ENCODE measurements at regions not wholly inside any gene's neighbourhood (a gene's known extent, or its start where the extent isn't known, plus 50 kb on each side); places are given as distances from the start of the nearest gene placed in this dataset.

DNA sequence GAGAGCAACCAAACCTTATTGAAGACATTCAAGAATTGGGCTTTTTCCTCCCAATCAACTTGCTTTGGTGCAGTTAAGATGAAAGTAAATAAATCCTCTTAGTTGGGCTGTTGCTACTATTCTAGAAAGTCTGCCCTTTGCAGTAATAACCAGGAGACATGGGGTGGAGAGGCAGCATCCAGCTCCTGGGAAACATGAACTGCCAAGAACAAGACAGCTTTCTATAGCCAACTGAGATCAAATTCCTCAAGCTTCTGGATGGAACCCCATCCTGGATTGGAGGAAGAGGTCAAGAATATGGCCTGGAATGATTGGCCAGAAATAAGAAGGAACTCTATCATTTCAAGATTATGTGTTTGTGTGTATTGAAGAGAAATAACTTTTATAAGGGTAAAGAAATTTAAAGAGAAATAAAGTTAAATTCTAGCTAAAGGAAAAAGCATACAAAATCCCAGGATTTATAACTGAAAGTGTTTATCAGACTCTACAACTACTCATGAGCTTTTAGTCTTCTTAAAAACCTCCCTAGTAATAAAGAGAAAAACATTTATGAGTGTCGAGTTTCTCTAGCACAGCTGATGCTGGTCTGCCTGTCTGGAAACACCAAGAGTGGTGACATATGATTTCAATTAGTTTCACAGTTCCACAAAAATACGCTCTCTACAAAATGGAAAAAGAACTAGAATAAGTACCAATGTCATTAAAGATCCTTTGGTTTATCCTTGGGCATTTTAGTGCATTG is 70.1 kb upstream of the COL1A2 start:
- no peak for DNase-seq

DNA sequence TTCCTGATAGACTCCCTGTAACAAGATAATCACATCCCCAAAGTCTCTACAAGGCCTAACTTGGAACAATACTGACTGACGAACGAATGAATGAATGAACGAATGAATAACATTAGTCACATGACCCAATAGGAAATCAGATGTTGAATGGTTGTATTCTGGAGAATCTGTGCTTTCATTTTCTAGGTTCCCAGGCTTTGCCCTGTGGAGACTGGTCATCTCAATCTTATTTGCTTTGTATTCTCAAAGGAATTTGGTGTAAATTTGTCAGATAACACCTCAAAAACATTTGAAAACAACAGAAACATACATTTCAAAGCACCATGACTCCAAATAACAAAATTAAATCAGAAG is 69.6 kb upstream of the COL1A2 start:
- no peak for DNase-seq

DNA sequence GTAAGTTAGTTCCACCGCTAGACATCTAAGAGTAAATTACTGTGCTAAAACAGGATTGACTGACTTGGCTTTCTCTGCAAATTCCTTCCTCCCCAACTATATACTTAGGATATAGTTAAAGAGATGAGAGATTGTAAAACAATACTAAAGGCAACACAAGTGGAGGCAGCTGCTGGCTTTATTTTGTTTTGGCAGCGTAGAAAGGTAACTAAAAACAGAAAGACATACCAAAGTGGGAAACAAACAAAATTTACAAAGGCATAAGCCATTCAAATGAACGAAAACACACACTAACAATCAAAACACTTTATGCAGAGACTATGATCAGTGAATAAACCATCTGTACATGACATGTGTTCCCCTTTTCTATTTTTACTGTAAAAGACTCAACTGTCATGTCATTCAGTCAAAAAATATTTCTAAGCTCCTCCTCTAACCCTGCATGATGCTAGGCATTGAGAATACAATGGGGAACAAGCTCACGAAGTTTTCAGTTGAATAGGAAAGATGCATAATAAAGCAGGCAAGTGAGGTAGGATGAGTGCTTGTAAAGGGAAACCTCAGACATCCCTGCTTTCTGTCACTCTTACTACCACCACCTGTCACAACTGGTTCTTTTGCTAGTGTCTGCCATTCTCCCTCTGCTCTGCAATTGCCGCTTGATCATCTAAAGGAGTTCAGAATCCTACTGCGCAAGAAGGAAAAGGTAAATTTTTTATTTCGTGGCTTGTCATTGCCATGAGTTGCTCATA is 64.2 kb upstream of the COL1A2 start:
- DNase-seq, result no peak

DNA sequence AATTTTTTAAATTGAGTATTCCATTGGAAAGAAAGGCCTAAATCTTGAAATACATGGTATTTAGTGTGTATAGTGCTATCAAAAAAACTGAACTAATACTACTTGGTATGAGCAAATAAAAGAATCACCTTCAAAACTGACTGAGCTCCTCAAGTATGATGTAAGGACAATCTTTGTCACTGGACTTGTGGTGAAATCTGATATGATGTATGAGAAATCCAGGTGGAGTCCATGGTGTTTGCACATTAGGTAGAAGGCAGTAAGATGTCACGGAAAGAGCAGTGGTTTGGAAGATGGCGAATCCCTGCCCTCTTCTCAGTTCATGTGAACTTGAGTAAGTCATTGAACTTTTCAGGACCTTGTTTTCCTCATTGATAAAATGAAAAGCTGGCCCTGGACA is 62.1 kb upstream of the COL1A2 start:
- DNase-seq, result no peak

DNA sequence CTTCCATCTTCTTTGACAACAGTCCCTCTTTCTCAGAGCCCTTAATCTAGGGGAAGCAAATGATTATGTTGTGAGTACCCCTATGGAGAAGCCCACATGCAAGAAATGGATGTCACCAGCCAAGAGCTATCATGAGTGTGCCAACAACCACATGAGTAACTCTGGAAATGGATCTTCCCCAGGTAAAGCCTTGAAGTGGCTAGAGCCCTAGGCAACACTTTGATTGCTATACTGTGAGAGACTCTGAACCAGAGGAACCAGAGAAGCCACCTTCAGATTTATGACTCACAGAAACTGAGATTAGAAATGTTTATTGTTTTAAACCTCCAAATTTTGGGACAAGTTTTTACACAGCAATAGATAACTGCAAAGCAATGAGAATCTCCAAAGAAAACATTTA is 60.9 kb upstream of the COL1A2 start:
- DNase-seq, result no peak

DNA sequence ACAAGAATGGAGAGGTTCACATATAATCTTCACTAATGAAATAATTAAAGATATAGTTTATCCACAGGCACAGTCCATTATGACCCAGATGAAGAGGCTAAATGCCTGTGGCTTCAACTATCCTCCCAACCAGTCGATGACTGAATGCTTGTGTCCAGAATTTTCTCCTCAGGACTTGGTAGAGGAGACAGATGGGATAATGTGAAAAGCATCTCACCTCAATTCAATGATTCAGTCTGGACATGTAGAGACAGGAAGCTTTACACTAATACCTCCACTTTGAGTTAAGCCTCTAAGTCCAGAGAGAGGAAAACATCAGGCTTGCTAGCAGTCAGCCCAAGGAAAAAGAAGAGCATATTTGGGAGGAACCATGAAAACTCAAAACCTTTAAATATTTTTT is 59.1 kb upstream of the COL1A2 start:
- no peak for DNase-seq

DNA sequence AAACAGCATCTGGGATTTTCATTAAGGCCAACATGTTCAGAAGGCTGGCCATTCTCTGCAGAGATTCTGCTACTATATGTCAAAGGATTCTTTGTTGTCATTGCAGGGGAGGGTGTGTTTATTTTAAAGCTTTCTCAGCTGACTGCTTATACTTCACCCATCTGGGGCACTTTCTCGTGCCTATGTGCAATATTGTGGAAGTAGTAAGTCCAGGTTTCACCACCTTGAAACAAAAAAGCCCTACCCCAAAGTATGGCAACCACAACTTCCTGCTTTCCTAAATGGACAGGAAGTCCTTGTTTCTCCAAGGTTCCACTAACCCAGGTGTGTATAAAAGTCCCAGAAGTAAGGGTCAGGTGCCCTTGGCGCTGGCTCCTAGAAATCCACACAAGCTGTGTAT is 58.7 kb upstream of the COL1A2 start:
- DNase-seq, result no peak

DNA sequence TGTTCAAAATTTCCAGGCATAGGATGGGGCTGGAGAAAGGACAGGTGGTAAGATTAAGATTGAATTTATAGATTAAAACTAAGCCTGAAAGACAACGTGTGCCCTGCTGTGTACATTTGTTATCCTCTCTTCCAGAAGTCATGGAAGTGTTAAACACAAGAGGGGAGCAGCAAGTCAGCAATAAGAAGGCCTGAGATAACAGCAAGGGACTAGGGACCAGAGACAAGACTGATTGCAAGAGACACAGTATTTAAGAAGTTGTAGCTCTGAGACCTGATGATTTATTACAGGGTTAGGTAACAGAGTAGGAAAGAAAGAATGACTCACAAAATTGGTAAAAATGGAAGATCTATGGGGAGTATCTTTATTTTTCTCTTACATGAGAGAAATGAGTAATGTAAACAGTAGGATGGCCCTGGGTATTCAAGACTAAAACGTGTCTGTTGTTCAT is 55.7 kb upstream of the COL1A2 start:
- DNase-seq, result no peak

DNA sequence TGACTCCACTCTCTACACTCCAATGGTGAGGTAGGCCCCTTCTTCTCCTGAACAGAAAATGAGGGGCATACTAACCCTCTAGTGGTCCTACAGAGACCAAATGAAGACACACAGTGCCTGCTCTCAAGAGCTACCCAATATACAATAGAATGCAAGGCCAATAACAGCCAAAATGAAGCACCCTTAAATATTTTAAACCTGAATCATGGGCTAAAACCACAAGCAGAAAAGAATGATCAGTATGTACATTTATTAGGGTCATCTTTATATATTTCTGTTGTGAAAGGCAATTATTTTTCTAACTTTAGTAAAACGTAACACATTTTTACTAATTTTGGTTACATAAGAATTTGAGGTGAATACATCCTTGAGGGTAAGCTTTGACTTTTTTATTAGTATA is 49.9 kb upstream of the COL1A2 start:
- no peak for DNase-seq
